CD4-positive, alpha-beta memory T cell (primary cell): ENCODE measurements at regions not wholly inside any gene's neighbourhood (a gene's known extent, or its start where the extent isn't known, plus 50 kb on each side); places are given as distances from the start of the nearest gene placed in this dataset.

ENCODE experiments used
- CTCF ChIA-PET: fragments of 350-600 bp; sonication (Branson Sonifier 250); formaldehyde crosslinking; loops from one replicate; lab custom pipeline; 2021; ENCODE audit warnings: inconsistent platforms; ENCODE audit not compliant: partially characterized antibody; lab: Charles Lee
- POLR2A ChIA-PET: fragments of 350-600 bp; sonication (Branson Sonifier 250); formaldehyde crosslinking; loops from one replicate; lab custom pipeline; 2021; ENCODE audit not compliant: partially characterized antibody; lab: Charles Lee
- DNase-seq, 5 donors: peaks; one replicate each; pipeline versions ENCODE4 v3.0.0 to v3.0.0-alpha.2; 2020 to 2022; ENCODE audit warnings: mixed read lengths in 1 of 5
- H3K27ac ChIP-seq: one replicate; pipeline ENCODE4 v1.7.0; 2013; ENCODE audit warnings: low read depth, low read length
- H3K27me3 ChIP-seq: 2 replicates; pipeline ENCODE4 v1.7.0; 2013; ENCODE audit warnings: mild to moderate bottlenecking, low read length, moderate library complexity; ENCODE audit not compliant: insufficient read depth
- H3K36me3 ChIP-seq: 2 replicates; pipeline ENCODE4 v1.7.0; 2013; ENCODE audit warnings: mild to moderate bottlenecking, low read length, moderate library complexity; ENCODE audit not compliant: insufficient read depth
- H3K4me1 ChIP-seq: 2 replicates; pipeline ENCODE4 v1.7.0; 2013; ENCODE audit warnings: mild to moderate bottlenecking, low read length, moderate library complexity; ENCODE audit not compliant: insufficient read depth
- H3K4me3 ChIP-seq, 2 donors: one replicate each; pipeline ENCODE4 v1.7.0; 2013; ENCODE audit warnings: low read length in 2 of 2, mild to moderate bottlenecking in 1 of 2
- H3K9me3 ChIP-seq, 2 donors: one replicate each; pipeline ENCODE4 v1.7.0; 2013; ENCODE audit warnings: low read length in 2 of 2, control low read depth in 1 of 2; ENCODE audit not compliant: control insufficient read depth in 1 of 2
- H3K27ac Mint-ChIP-seq, 7 donors: one replicate each; pipeline ENCODE4 v1.8.0; 2020 to 2021; ENCODE audit warnings: mixed read lengths in 7 of 7, mild to moderate bottlenecking in 6 of 7, inconsistent platforms in 3 of 7, moderate library complexity in 3 of 7
- H3K27me3 Mint-ChIP-seq, 2 donors: one replicate each; pipeline ENCODE4 v1.8.0; 2020 to 2021; ENCODE audit warnings: mixed read lengths in 2 of 2
- H3K36me3 Mint-ChIP-seq, 2 donors: one replicate each; pipeline ENCODE4 v1.8.0; 2020 to 2021; ENCODE audit warnings: mixed read lengths in 2 of 2, inconsistent platforms in 1 of 2, mild to moderate bottlenecking in 1 of 2
- H3K4me1 Mint-ChIP-seq, 4 donors: one replicate each; pipeline ENCODE4 v1.8.0; 2020 to 2021; ENCODE audit warnings: mixed read lengths in 4 of 4, mild to moderate bottlenecking in 1 of 4
- H3K4me3 Mint-ChIP-seq, 8 donors: one replicate each; pipeline ENCODE4 v1.8.0; 2020 to 2021; ENCODE audit warnings: mixed read lengths in 8 of 8, mild to moderate bottlenecking in 7 of 8, moderate library complexity in 6 of 8, inconsistent platforms in 3 of 8
- H3K9me3 Mint-ChIP-seq, 8 donors: one replicate each; pipeline ENCODE4 v1.8.0; 2020 to 2021; ENCODE audit warnings: mixed read lengths in 8 of 8, mild to moderate bottlenecking in 5 of 8, inconsistent platforms in 3 of 8, moderate library complexity in 1 of 8
- intact Hi-C: fragments of 100-400 bp; cut with micrococcal nuclease; formaldehyde crosslinking; loops from one replicate; pipeline ENCODE4 v1.15.1; 2023

GRCh38 chr13:39881887-39882286, 226.4 kb downstream of the COG6 start:
- intact Hi-C loops, result no loop called here
- no peaks in the 10 kb centered on the region for H3K27me3 ChIP-seq
- DNase-seq, result no peak
- peaks cover 0 to 6% of the 10 kb centered on the region in 2 donors for H3K9me3 ChIP-seq
- Mint-ChIP-seq H3K27me3 (peaks cover 1 to 4% of the 10 kb centered on the region in 2 donors), H3K27ac (peak overlapping the region in 1 of 7 donors; percentile 6), H3K4me1 (peaks cover 0 to 8% (median 4%) of the 10 kb centered on the region in 4 donors), H3K9me3 (peaks cover 3 to 47% (median 39%) of the 10 kb centered on the region in 8 donors), H3K4me3 (no peak overlapping the region), H3K36me3 (peaks cover 10 to 12% of the 10 kb centered on the region in 2 donors)
- H3K4me1 ChIP-seq, result no peaks in the 10 kb centered on the region
- CTCF ChIA-PET, result no interaction called here
- H3K27ac ChIP-seq, result no peak overlapping the region
- H3K36me3 ChIP-seq, result no peaks in the 10 kb centered on the region
- H3K4me3 ChIP-seq, result no peak overlapping the region
- POLR2A ChIA-PET, result interaction anchor here (1.5 kb wide), 1 partner anchor 11 kb away, joined by 5 read pairs; no protein-coding TSS in a partner anchor

GRCh38 chr13:39884166-39884565, 228.7 kb downstream of the COG6 start:
- H3K9me3 Mint-ChIP-seq, result peaks cover 3 to 47% (median 39%) of the 10 kb centered on the region in 8 donors
- POLR2A ChIA-PET, result no interaction called here

GRCh38 chr13:39886336-39886735, 230.9 kb downstream of the COG6 start:
- Histone ChIP-seq H3K9me3 (peaks cover 0 to 6% of the 10 kb centered on the region in 2 donors), H3K36me3 (no peaks in the 10 kb centered on the region), H3K4me3 (no peak overlapping the region), H3K27ac (no peak overlapping the region), H3K27me3 (no peaks in the 10 kb centered on the region), H3K4me1 (no peaks in the 10 kb centered on the region)
- no peak overlapping the region for H3K27ac Mint-ChIP-seq
- peaks cover 2 to 5% (median 3%) of the 10 kb centered on the region in 4 donors for H3K4me1 Mint-ChIP-seq
- DNase-seq, result no peak
- ChIA-PET CTCF (no interaction called here), POLR2A (no interaction called here)
- peaks cover 10 to 12% of the 10 kb centered on the region in 2 donors for H3K36me3 Mint-ChIP-seq
- H3K27me3 Mint-ChIP-seq, result no peaks in the 10 kb centered on the region
- intact Hi-C loops, result no loop called here
- H3K4me3 Mint-ChIP-seq, result no peak overlapping the region
- peaks cover 3 to 43% (median 36%) of the 10 kb centered on the region in 8 donors for H3K9me3 Mint-ChIP-seq

More at GRCh38 chr13:39884166-39884565, 228.7 kb downstream of the COG6 start:
- H3K27me3 ChIP-seq, result no peaks in the 10 kb centered on the region
- H3K4me1 ChIP-seq, result no peaks in the 10 kb centered on the region
- CTCF ChIA-PET, result interaction anchor here (1.0 kb wide), 1 partner anchor 58 kb away, joined by 3 read pairs; no protein-coding TSS in a partner anchor
- H3K36me3 Mint-ChIP-seq, result peaks cover 10 to 12% of the 10 kb centered on the region in 2 donors
- intact Hi-C loops, result no loop called here
- H3K4me3 ChIP-seq, result no peak overlapping the region
- no peak for DNase-seq
- no peaks in the 10 kb centered on the region for H3K4me1 Mint-ChIP-seq
- no peaks in the 10 kb centered on the region for H3K36me3 ChIP-seq
- peaks cover 0 to 6% of the 10 kb centered on the region in 2 donors for H3K9me3 ChIP-seq
- no peak overlapping the region for H3K27ac Mint-ChIP-seq
- no peak overlapping the region for H3K27ac ChIP-seq
- H3K27me3 Mint-ChIP-seq, result no peaks in the 10 kb centered on the region
- no peak overlapping the region for H3K4me3 Mint-ChIP-seq

- Mint-ChIP-seq H3K9me3 (peaks cover 3 to 34% (median 30%) of the 10 kb centered on the region in 8 donors), H3K4me1 (peaks cover 6 to 15% (median 12%) of the 10 kb centered on the region in 4 donors), H3K27me3 (no peaks in the 10 kb centered on the region), H3K4me3 (no peak overlapping the region), H3K27ac (no peak overlapping the region), H3K36me3 (peaks cover 7 to 12% of the 10 kb centered on the region in 2 donors)
- no peak overlapping the region for H3K4me3 ChIP-seq
- ChIA-PET CTCF (interaction anchor here (0.7 to 1.0 kb wide), 2 partner anchors 56 to 866 kb away, joined by 3 read pairs; no protein-coding TSS in a partner anchor), POLR2A (interaction anchor here (0.7 kb wide), 1 partner anchor 10 kb away, joined by 3 read pairs; no protein-coding TSS in a partner anchor)
- no peaks in the 10 kb centered on the region for H3K27me3 ChIP-seq
- no peaks in the 10 kb centered on the region for H3K36me3 ChIP-seq
- intact Hi-C loops, result no loop called here
- H3K4me1 ChIP-seq, result peaks cover 8% of the 10 kb centered on the region
- no peak for DNase-seq
- peaks cover 0 to 6% of the 10 kb centered on the region in 2 donors for H3K9me3 ChIP-seq
- H3K27ac ChIP-seq, result no peak overlapping the region
Measured at GRCh38 chr13:39887387-39887786, 231.9 kb downstream of the COG6 start.

- H3K4me1 ChIP-seq, result peaks cover 24% of the 10 kb centered on the region
- DNase-seq, result no peak
- ChIA-PET POLR2A (no interaction called here), CTCF (no interaction called here)
- H3K4me1 Mint-ChIP-seq, result peaks cover 15 to 33% (median 25%) of the 10 kb centered on the region in 4 donors
- no peaks in the 10 kb centered on the region for H3K36me3 ChIP-seq
- no peak overlapping the region for H3K4me3 ChIP-seq
- no peak overlapping the region for H3K4me3 Mint-ChIP-seq
- peaks cover 3 to 17% (median 13%) of the 10 kb centered on the region in 8 donors for H3K9me3 Mint-ChIP-seq
- intact Hi-C loops, result no loop called here
- no peak overlapping the region for H3K27ac Mint-ChIP-seq
- H3K36me3 Mint-ChIP-seq, result peaks cover 3% of the 10 kb centered on the region in 2 donors
- H3K27me3 ChIP-seq, result no peaks in the 10 kb centered on the region
- peaks cover 0 to 3% of the 10 kb centered on the region in 2 donors for H3K9me3 ChIP-seq
- H3K27ac ChIP-seq, result no peak overlapping the region
- H3K27me3 Mint-ChIP-seq, result no peaks in the 10 kb centered on the region
Measured at GRCh38 chr13:39888865-39889810, 233.7 kb downstream of the COG6 start.

- Histone ChIP-seq H3K9me3 (no peaks in the 10 kb centered on the region), H3K36me3 (no peaks in the 10 kb centered on the region), H3K27me3 (no peaks in the 10 kb centered on the region), H3K4me1 (peaks cover 24% of the 10 kb centered on the region), H3K27ac (no peak overlapping the region), H3K4me3 (no peak overlapping the region)
- no peaks in the 10 kb centered on the region for H3K36me3 Mint-ChIP-seq
- H3K9me3 Mint-ChIP-seq, result peaks cover 0 to 3% (median under 1%) of the 10 kb centered on the region in 8 donors
- H3K27ac Mint-ChIP-seq, result peak overlapping the region in 1 of 7 donors; percentile 53
- H3K4me1 Mint-ChIP-seq, result peaks cover 15 to 35% (median 25%) of the 10 kb centered on the region in 4 donors
- CTCF ChIA-PET, result interaction anchor here (0.6 kb wide), 1 partner anchor 64 kb away, joined by 3 read pairs; no protein-coding TSS in a partner anchor
- no peak overlapping the region for H3K4me3 Mint-ChIP-seq
- intact Hi-C loops, result no loop called here
- H3K27me3 Mint-ChIP-seq, result no peaks in the 10 kb centered on the region
- no peak for DNase-seq
- POLR2A ChIA-PET, result no interaction called here
Measured at GRCh38 chr13:39890537-39890936, 235.1 kb downstream of the COG6 start.
